Cardiac muscle cell (in vitro differentiated cells and primary cell): ENCODE measurements at regions not wholly inside any gene's neighbourhood (a gene's known extent, or its start where the extent isn't known, plus 50 kb on each side); places are given as distances from the start of the nearest gene placed in this dataset.

Experiments used
- DNase-seq, 2 donors: peaks; one replicate each; pipeline versions ENCODE4 v3.0.0 to v3.0.0-alpha.2; 2010 to 2017; ENCODE audit warnings: low read depth in 1 of 2, low spot score in 1 of 2
- H3K27ac ChIP-seq: fragments of 200-600 bp; sonication (generic); 2 replicates; pipeline ENCODE4 v1.5.1; 2016
- H3K27me3 ChIP-seq: fragments of 200-600 bp; sonication (generic); 2 replicates; pipeline ENCODE4 v1.6.0; 2016; ENCODE audit warnings: control low read depth
- H3K36me3 ChIP-seq: fragments of 200-600 bp; sonication (generic); 2 replicates; pipeline ENCODE4 v1.5.1; 2016; ENCODE audit warnings: control low read depth
- H3K4me1 ChIP-seq: fragments of 200-600 bp; sonication (generic); 2 replicates; pipeline ENCODE4 v1.8.1; 2017; ENCODE audit warnings: low read depth, mild to moderate bottlenecking, mixed run types
- H3K4me3 ChIP-seq: fragments of 200-600 bp; sonication (generic); 2 replicates; pipeline ENCODE4 v1.5.1; 2016; ENCODE audit warnings: mild to moderate bottlenecking
- H3K9me3 ChIP-seq: fragments of 200-600 bp; sonication (generic); 2 replicates; pipeline ENCODE4 v1.5.1; 2017; ENCODE audit warnings: low read depth, mild to moderate bottlenecking, control low read depth
- TF ChIP-seq, protein P1 (sequence below): IDR thresholded peaks from 2 replicates; pipeline ENCODE4 v1.5.1; 2012; ENCODE audit warnings: low read depth, mild to moderate bottlenecking, low read length

DNA sequence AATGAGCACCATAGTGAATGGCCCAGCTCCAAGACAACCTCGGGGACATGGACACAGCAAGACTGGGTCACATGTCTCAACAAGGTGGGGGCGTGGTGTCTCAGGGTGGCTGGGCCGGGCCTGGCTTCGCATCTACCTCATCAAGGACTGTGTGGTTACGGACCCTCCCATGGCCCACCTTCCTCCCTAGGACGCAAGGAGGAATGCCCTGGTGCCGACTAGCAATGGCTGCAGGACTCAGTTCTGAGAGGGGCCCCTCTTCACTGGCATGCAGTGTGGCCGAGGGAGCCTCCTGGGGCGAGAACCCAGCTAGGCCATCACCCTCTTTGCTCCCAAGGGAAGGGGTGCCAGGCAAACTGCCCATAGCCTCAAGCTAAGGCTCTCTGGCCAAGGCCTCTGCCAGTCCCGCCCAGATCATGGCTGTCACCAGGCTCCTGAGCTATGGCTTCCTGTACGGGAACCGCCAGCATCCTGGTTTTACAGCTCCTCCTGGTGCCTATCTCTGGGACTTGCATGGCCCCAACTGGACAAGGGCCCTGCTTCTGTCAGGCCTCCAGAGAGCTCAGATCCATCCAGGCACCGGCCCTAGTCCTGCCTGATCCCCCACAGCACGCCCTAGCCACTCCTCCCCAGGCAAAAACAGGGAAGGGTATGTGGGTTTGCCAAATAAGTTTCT is 218.0 kb upstream of the AGTR2 start:
- H3K4me1 ChIP-seq: no peaks in the 10 kb centered on the region
- DNase-seq: no peak
- no peaks in the 10 kb centered on the region for H3K36me3 ChIP-seq
- no peaks in the 10 kb centered on the region for H3K9me3 ChIP-seq
- H3K4me3 ChIP-seq: no peak overlapping the region
- TF ChIP-seq, protein P1, sequence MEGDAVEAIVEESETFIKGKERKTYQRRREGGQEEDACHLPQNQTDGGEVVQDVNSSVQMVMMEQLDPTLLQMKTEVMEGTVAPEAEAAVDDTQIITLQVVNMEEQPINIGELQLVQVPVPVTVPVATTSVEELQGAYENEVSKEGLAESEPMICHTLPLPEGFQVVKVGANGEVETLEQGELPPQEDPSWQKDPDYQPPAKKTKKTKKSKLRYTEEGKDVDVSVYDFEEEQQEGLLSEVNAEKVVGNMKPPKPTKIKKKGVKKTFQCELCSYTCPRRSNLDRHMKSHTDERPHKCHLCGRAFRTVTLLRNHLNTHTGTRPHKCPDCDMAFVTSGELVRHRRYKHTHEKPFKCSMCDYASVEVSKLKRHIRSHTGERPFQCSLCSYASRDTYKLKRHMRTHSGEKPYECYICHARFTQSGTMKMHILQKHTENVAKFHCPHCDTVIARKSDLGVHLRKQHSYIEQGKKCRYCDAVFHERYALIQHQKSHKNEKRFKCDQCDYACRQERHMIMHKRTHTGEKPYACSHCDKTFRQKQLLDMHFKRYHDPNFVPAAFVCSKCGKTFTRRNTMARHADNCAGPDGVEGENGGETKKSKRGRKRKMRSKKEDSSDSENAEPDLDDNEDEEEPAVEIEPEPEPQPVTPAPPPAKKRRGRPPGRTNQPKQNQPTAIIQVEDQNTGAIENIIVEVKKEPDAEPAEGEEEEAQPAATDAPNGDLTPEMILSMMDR: no peak
- no peaks in the 10 kb centered on the region for H3K27me3 ChIP-seq
- H3K27ac ChIP-seq: no peak overlapping the region

DNA sequence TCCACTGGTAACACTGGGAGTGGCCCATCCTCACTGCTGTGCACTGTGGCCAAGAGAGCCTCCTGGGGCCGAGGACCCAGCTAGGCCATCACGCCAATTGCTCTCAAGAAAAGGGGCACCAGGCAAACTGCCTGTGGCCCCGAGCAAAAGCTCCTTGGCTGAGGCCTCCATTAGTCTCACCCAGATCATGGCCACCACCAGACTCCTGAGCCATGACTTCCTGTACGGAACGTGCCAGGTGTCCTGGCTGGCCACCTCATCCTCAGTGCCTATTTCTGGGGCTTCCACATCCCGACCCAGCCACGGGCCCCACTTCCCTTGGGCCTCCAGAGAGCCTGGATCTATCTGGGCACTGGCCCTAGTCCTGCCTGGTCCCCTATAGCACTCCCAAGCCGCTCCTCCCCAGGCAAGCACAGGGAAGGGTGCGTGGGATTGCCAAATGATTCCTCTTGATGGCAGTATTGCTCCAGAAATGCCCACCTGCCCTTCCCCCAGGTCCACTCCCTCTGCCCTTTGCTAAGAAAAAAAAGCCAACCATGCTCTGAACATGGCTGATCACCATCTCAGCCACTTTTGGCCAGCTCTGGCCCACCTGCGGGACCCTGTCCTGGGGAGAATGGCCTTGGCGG is 212.6 kb upstream of the AGTR2 start:
- H3K4me3 ChIP-seq: no peak overlapping the region
- no peaks in the 10 kb centered on the region for H3K27me3 ChIP-seq
- H3K36me3 ChIP-seq: no peaks in the 10 kb centered on the region
- no peaks in the 10 kb centered on the region for H3K9me3 ChIP-seq
- TF ChIP-seq, protein P1: no peak
- peak in 1 of 2 donors; percentile 24 for DNase-seq
- no peaks in the 10 kb centered on the region for H3K4me1 ChIP-seq
- H3K27ac ChIP-seq: no peak overlapping the region

DNA sequence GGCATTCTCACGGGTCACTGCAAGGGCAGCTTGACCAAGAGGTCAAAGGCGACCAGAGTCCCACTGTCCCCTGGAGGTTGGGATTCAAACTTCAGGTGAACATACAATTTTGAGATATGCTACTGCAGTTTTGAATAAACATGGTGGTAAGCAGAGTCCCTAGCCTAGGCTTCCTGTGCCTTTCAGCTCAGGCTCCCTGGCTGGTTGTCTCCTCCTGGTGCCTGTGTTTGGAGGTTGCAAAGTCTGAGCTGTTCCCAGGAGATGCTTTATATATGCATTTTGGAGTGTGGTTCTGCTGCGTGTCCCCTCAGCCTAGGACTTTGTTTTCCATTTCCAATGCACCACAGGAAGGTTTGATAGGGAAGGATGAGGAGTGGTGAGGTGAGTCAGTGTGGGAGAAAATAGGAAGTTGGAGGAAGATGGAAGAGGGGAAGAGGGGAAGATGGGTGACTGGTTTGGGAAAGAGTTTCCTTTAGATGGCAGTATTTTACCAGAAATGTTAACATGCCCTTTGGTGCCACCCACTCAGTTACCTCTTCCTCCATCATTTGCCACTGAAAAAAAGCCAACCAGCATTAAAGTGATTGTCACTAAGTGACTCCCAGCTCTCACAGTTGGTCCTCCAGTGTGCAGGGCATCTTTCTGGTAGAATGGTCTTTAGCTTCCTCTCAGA is 211.7 kb upstream of the AGTR2 start:
- TF ChIP-seq, protein P1: no peak
- peak overlapping the region; percentile 25 for H3K27ac ChIP-seq

DNA sequence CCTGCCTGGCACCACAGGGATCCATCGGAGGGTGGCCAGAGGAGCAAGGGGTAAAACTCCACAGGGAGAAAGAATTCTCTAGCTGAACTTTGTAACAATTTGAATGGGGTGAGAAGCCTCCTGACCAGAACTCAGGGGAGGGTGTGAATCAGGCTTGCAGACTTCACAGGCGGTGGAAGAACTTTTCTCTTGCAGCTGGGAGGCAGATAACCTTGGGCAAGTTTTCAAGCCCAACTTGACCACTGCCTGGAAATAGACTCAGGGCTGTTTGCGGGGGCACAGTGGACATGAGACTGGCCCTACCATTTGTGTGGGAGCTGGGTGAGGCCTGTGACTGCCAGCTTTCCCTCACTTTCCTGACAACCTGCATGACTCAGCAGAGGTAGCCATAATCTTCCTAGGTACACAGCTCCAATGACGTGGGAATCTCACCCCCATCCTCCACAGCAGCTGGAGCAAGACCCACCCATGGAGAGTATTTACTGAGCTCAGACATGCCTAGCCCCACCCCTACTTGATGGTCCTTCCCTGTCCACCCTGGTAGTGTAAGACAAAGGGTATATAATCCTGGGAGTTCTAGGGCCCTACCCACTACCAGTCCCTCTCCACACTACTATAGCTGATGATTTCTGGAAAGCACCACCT is 210.0 kb upstream of the AGTR2 start:
- no peak for DNase-seq
- Histone ChIP-seq H3K27ac (peak overlapping the region; percentile 6), H3K4me3 (no peak overlapping the region), H3K4me1 (no peaks in the 10 kb centered on the region), H3K36me3 (no peaks in the 10 kb centered on the region), H3K27me3 (no peaks in the 10 kb centered on the region), H3K9me3 (no peaks in the 10 kb centered on the region)
- TF ChIP-seq, protein P1: no peak

More for the DNA sequence above, 211.7 kb upstream of the AGTR2 start:
- no peak for DNase-seq
- Histone ChIP-seq H3K4me1 (no peaks in the 10 kb centered on the region), H3K4me3 (no peak overlapping the region), H3K9me3 (no peaks in the 10 kb centered on the region), H3K27me3 (no peaks in the 10 kb centered on the region), H3K36me3 (no peaks in the 10 kb centered on the region)

DNA sequence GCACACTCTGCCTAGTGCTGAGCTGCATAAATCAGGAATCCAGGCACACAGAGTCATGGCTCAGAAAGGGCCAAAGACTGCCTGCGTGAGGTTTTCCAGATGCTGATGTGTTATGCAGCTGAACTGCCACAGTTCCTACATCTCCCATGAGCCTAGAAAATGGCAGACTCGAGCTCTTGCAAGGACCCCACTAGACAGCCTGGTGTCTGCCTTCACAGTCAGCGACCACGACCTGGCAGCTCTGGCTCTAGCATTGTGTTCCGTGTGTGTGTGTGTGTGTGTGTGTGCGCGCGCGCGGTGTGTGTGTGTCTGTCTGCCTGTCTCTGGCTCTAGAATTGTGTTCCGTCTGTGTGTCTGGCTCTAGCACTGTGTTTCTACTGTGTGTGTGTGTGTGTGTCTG is 203.6 kb upstream of the AGTR2 start:
- no peak overlapping the region for H3K27ac ChIP-seq
- peak; percentile 19 to 44 for DNase-seq

More for the DNA sequence above, 203.6 kb upstream of the AGTR2 start:
- TF ChIP-seq, protein P1: no peak
- Histone ChIP-seq H3K4me1 (no peaks in the 10 kb centered on the region), H3K4me3 (no peak overlapping the region), H3K9me3 (no peaks in the 10 kb centered on the region), H3K36me3 (no peaks in the 10 kb centered on the region), H3K27me3 (no peaks in the 10 kb centered on the region)
